NCI-H1694 treated with DMSO at 0.1 percent for 48 hours (cell line): ENCODE measurements at regions not wholly inside any gene's neighbourhood (a gene's known extent, or its start where the extent isn't known, plus 50 kb on each side); places are given as distances from the start of the nearest gene placed in this dataset.

Experiments
- DNase-seq: peaks from one replicate; lab custom pipeline; 2025; lab: John Stamatoyannopoulos, UW

GRCh38 chr15:80308002-80308401, 56.0 kb upstream of the CTXND1 start:
- DNase-seq: no peak

GRCh38 chr15:80309769-80310384, 57.9 kb upstream of the CTXND1 start:
- peak; percentile 49 for DNase-seq

DNA sequence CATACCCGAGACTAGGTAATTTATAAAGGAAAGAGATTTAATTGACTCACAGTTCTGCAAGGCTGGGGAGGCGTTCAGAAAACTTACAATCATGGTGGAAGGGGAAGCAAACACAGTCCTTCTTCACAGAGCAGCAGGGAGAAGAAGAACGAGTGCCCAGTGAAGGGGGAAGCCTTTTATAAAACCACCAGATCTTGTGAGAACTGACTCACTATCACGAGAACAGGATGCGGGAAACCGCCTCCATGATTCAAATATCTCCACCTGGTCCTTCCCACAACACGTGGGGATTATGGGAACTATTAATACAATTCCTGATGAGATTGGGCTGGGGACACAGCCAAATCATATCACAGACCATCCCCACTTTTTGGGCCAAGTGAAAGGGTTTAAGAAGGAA, 58.8 kb upstream of the CTXND1 start:
- no peak for DNase-seq

DNA sequence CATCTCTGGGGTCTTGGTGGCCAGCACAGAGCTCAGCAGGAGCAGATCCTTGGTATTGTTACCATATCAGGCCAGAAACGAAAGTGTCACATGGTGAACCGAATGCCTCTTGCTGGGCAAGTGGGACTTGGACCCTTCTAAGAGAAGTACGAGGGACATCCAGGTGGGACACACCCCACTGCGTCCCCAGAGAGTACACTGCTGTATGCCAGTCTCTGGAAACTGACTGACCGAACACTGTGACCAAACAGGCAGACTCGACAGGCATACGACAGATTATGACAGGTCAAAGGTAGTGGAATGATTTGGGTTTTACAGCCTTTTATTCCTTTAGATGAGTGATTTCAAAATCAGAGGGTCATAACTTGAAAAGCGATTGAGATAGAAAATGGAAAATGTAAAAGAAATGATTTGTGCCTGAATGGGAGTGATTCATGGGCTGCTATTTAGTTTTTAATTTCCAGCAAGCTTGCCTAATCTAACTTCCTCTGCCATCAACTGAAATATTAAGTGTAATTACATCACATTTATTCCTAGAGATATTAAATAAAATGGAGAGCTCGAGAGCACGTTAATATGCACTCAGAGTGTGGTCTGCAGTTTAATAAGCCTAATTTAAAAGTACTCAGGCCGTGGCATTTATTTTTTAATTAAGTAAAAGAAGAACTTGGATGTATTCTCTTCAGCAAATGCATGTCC, 63.4 kb upstream of the CTXND1 start:
- no peak for DNase-seq

DNA sequence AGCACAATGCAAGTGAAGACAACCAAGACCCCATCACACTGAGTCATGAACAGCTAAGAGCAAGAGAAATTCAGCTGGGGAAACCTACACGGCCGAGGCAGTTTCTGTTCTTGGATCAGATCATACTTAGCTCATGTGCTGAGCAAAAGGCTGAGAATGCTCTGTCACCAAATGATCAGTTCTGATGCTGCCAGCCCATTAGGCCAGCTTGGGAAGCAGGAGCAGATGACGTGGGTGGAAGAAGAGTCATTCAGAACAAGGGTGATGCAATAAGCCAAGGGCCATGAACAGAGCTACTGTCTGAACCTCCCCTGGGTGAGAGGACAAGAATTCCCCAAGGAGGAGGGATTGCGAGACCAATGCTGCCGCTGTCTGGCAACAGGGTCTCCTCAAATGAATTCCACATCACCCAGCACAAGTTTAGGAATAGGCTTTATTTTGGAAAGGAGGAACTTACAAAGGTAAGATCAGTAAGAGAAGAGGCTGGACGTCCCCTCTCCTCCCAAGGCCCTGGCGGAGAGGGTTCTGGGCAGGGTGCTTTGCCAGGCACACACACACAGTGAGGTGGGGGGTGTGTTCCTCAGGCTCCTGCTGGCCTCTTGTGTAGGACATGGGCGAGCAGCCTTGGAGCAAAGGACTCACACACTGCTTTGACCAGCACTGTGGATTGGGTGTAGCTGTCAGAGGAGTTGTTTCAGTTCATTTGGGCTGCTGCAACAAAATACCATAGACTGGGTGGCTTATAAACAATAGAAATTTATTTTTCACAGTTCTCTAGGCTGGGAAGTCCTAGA, 65.6 kb upstream of the CTXND1 start:
- no peak for DNase-seq

- no peak for DNase-seq
These were observed 69.8 kb upstream of the CTXND1 start for GRCh38 chr15:80321853-80322252.

DNA sequence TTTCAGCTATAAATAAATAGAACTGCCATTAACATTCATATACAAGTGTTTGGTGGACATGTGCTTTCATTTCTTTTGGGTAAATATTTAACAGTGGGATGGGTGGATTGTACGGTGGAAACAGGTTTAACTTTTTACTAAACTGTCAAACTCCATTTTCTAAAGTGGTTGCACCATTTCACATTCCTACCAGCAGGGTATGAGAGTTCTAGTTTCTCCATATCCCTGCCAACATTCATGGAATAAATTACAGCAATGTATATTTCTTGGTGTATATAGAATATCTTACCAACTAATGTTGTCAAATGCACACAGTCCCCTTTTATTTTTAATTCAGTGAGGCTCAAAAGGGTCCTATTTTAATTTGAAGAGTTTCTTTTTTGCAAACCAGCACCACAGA, 71.3 kb upstream of the CTXND1 start:
- no peak for DNase-seq

DNA sequence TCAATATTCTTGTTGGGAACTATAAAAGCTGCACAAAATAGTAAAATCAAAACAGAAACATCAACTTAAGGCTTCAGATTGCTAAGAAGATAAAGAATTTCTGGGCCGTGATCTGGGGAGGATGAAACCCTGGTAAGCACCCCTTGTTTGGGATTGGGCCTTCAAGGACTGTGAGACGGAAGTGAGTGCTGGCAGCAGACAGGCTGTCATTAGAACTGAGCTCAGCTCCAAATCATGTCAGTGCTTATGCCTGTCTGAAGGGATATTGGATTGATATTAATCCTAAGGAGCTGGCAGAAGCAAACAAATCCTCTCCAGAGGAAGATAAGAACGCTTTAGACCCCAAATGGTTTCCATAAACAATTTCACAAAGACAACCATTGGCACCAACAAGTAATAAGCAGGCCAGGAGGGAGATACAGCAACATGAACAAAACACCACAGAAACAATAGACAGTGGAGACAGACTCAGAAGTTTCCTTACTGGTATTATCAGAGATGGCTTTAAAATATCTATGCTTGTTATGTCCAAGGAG, 72.6 kb upstream of the CTXND1 start:
- no peak for DNase-seq

- no peak for DNase-seq
These were observed 73.2 kb upstream of the CTXND1 start for GRCh38 chr15:80325206-80325605.

- no peak for DNase-seq
These were observed 74.3 kb upstream of the CTXND1 start for GRCh38 chr15:80326270-80326669.

- no peak for DNase-seq
These were observed 75.7 kb upstream of the ARNT2 start for GRCh38 chr15:80328496-80328895.

GRCh38 chr15:80331886-80332406, 72.2 kb upstream of the ARNT2 start:
- DNase-seq: no peak

DNA sequence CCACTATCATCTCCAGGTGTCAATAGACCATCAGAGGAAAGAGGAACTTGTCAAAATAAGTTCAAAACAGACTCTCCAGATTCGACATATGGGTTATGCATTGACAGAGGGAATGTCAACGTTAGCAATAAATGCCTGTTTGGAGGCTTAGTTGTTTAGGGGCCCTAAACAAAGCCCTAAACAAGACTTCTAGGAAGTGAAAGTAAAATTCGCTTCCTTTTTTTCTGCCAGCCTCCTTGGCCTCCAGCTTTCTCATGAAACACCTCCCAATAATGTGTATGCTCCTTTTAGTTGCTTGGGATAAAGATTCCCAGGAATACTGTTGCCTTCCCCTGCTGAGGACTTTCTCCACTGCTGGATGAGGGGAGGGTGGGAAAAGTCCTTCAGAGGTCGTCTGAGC, 70.9 kb upstream of the ARNT2 start:
- no peak for DNase-seq

- no peak for DNase-seq
These were observed 69.7 kb upstream of the ARNT2 start for GRCh38 chr15:80334521-80334920.

- DNase-seq: no peak
These were observed 64.6 kb upstream of the ARNT2 start for GRCh38 chr15:80339601-80340000.

- no peak for DNase-seq
These were observed 62.0 kb upstream of the ARNT2 start for GRCh38 chr15:80342148-80342547.

DNA sequence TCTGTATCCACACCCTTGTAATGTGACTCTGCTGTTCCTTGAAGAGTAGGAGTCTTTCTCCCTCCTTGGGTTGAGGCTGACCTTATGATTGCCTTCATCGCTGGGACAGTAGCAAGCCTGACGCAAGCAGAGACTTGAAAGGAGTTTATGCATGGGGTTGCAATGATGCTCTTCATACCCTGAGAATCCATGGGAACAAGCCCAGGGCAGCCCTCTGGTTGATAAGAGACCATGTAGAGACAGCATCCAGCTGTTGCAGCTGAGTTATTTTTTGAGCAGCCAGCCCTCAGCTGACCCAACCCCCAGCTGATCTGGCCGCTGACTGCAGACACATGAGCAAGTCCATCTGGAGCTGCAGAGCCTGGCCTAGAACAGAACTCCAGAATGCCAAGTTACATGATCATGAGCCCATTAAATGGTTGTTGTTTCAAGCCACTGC, 60.6 kb upstream of the ARNT2 start:
- DNase-seq: no peak

DNA sequence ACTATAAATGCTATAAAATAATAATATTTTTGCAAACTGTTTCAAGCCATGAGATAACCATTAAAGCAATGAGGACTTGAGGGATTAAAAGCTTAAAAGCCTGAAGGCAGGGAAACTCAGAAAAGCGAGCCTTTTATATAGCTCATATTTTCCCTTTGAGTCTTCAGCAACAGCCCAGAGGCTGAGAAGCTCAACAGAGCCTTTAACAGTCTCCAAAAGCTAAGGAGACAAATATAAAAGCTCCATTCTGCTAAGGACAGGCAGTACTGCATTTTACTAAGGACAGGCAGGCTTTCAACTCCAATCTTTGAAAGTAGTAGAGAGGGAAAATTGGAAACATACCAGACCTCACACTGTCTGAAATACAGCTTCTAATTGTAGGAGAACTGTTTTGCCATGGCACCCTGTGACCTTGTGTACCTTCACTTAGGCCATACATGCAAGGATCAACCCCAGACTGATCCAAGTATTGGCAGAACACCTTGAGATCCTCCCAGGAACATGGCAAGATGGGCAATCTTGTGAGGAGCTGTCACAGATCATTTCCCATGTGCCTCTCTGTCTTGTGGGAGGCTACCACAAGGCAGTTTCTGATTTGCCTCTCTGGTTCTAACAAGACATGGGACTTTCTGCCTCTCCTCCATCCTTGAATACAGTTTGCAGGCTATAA, 53.1 kb upstream of the ARNT2 start:
- DNase-seq: no peak
